Suppressor macrophage treated with lipopolysaccharide for 1 hour (primary cell): ENCODE measurements at regions not wholly inside any gene's neighbourhood (a gene's known extent, or its start where the extent isn't known, plus 50 kb on each side); places are given as distances from the start of the nearest gene placed in this dataset.
A peak's percentile ranks its signal among the peaks of the same experiment; 100 is the strongest.

ENCODE experiments used
- DNase-seq, 3 donors: peaks; one replicate each; pipeline ENCODE4 v3.0.0-alpha.2; 2020 to 2022

GRCh38 chr11:104325093-104325492 is 161.1 kb upstream of the PDGFD start:
- DNase-seq: no peak

- DNase-seq: no peak
These were observed 160.3 kb upstream of the PDGFD start for GRCh38 chr11:104324276-104324675.

- DNase-seq: no peak
These were observed 159.9 kb upstream of the PDGFD start for GRCh38 chr11:104323841-104324240.

GRCh38 chr11:104322696-104323095 is 158.7 kb upstream of the PDGFD start:
- DNase-seq: no peak

GRCh38 chr11:104320956-104321355 is 157.0 kb upstream of the PDGFD start:
- DNase-seq: no peak

GRCh38 chr11:104320097-104320496 is 156.2 kb upstream of the PDGFD start:
- DNase-seq: no peak

GRCh38 chr11:104319396-104319795 is 155.4 kb upstream of the PDGFD start:
- no peak for DNase-seq

GRCh38 chr11:104306862-104307474 is 143.0 kb upstream of the PDGFD start:
- no peak for DNase-seq

GRCh38 chr11:104301776-104302175 is 137.8 kb upstream of the PDGFD start:
- no peak for DNase-seq

GRCh38 chr11:104291646-104292045 is 127.7 kb upstream of the PDGFD start:
- DNase-seq: no peak

- DNase-seq: no peak
These were observed 122.2 kb upstream of the PDGFD start for GRCh38 chr11:104286129-104286528.

GRCh38 chr11:104279587-104279986 is 115.6 kb upstream of the PDGFD start:
- no peak for DNase-seq

- DNase-seq: peak in 1 of 3 donors; percentile 4
These were observed 112.0 kb upstream of the PDGFD start for GRCh38 chr11:104275992-104276391.

GRCh38 chr11:104260456-104260855 is 96.5 kb upstream of the PDGFD start:
- no peak for DNase-seq

GRCh38 chr11:104259121-104259610 is 95.2 kb upstream of the PDGFD start:
- no peak for DNase-seq

GRCh38 chr11:104256525-104256924 is 92.6 kb upstream of the PDGFD start:
- no peak for DNase-seq

GRCh38 chr11:104254347-104254746 is 90.4 kb upstream of the PDGFD start:
- DNase-seq: peak in 2 of 3 donors; percentile 39 to 41

- DNase-seq: no peak
These were observed 82.6 kb upstream of the PDGFD start for GRCh38 chr11:104246590-104246989.

- DNase-seq: no peak
These were observed 75.0 kb upstream of the PDGFD start for GRCh38 chr11:104238916-104239315.

GRCh38 chr11:104225047-104225446 is 61.1 kb upstream of the PDGFD start:
- no peak for DNase-seq

- no peak for DNase-seq
These were observed 58.5 kb upstream of the PDGFD start for GRCh38 chr11:104222464-104222863.

GRCh38 chr11:104221455-104221854 is 57.5 kb upstream of the PDGFD start:
- DNase-seq: no peak

GRCh38 chr11:104219096-104219495 is 55.1 kb upstream of the PDGFD start:
- no peak for DNase-seq

- no peak for DNase-seq
These were observed 50.6 kb upstream of the PDGFD start for GRCh38 chr11:104214517-104214916.
